ENCODE measurements at regions not wholly inside any gene's neighbourhood (a gene's known extent, or its start where the extent isn't known, plus 50 kb on each side); places are given as distances from the start of the nearest gene placed in this dataset.

GRCh38 chr13:30103161-30103840 lies 204.1 kb downstream of the KATNAL1 start:
- Histone ChIP-seq H3K36me3 (ENCODE audit: control insufficient read depth in 4 of 4, insufficient read depth in 3 of 4, low read depth in 1 of 4, low read length in 3 of 4) (no peaks in the 10 kb centered on the region), H3K27ac (ENCODE audit: low read depth in 1 of 2, low read length in 2 of 2) (no peak overlapping the region), H3K9me3 (ENCODE audit: control insufficient read depth in 4 of 4, low read length in 3 of 4) (no peaks in the 10 kb centered on the region), H3K4me1 (ENCODE audit: control insufficient read depth in 4 of 4, insufficient read depth in 4 of 4, low read length in 3 of 4) (peaks cover 0 to 4% (median 3%) of the 10 kb centered on the region in 4 donors), H3K27me3 (ENCODE audit: control insufficient read depth in 4 of 4, insufficient read depth in 4 of 4, low read length in 3 of 4) (no peaks in the 10 kb centered on the region), H3K4me3 (ENCODE audit: low read depth in 1 of 3, low read length in 3 of 3) (no peak overlapping the region), H3K9ac (ENCODE audit: low read depth in 1 of 2, low read length in 2 of 2) (no peak overlapping the region)
- TF ChIP-seq RXRA (IDR thresholded peaks at IDR 0.05) = no peak
- no peak for DNase-seq (ENCODE audit: low spot score)
- 92% methylated on average over 5 of the region's 5 CpGs for WGBS

DNA sequence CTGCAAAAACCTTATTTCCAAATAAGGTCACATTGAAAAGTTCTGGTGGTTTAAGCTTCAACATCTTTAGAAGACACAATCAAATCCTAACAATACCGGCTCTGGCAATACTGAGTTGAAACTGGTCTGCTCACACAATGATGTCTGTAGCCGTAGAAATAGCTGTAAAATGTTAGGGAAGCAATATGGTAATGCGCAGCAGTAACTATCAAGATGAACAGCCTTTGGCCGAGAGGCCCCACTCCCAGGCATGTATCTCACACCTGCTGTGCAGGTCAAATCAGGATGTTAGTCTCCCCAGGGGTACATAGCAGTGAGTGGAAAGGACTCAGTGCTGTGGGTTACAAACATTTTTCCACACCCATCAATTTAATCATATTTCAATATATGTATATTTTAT lies 207.1 kb downstream of the KATNAL1 start:
- no peak overlapping the region for H3K4me3 ChIP-seq (ENCODE audit: low read depth in 1 of 3, low read length in 3 of 3)
- no peaks in the 10 kb centered on the region for H3K4me1 ChIP-seq (ENCODE audit: control insufficient read depth in 4 of 4, insufficient read depth in 4 of 4, low read length in 3 of 4)
- no peaks in the 10 kb centered on the region for H3K36me3 ChIP-seq (ENCODE audit: control insufficient read depth in 4 of 4, insufficient read depth in 3 of 4, low read depth in 1 of 4, low read length in 3 of 4)
- H3K27me3 ChIP-seq (ENCODE audit: control insufficient read depth in 4 of 4, insufficient read depth in 4 of 4, low read length in 3 of 4) = no peaks in the 10 kb centered on the region
- no peak overlapping the region for H3K27ac ChIP-seq (ENCODE audit: low read depth in 1 of 2, low read length in 2 of 2)
- DNase-seq (ENCODE audit: low spot score) = no peak
- no peak for TF ChIP-seq JUND (IDR thresholded peaks at IDR 0.05)
- TF ChIP-seq FOXA1 (IDR thresholded peaks at IDR 0.05) = no peak
- H3K9ac ChIP-seq (ENCODE audit: low read depth in 1 of 2, low read length in 2 of 2) = no peak overlapping the region
- WGBS = 94% methylated on average over 4 of the region's 4 CpGs
- no peaks in the 10 kb centered on the region for H3K9me3 ChIP-seq (ENCODE audit: control insufficient read depth in 4 of 4, low read length in 3 of 4)

DNA sequence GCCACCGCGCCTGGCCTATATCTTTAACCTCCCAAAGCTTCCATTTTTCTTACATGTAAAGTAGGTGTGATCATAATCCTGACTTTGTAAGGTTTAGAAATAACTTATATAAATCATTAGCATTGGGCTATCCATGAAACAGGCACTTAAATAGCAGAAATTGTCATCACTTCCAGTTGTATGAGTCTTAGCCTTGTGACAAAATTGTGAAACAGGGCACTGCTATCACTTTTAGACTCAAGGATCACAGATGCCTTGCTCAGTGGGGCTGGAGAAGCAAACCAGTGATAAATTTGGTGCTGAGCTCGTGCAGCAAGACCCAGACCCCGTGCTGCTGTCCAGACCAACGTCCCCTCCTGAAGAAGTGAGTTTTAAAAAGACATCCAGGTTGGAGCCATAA lies 209.7 kb downstream of the KATNAL1 start:
- no peak for DNase-seq (ENCODE audit: low spot score)
- Histone ChIP-seq H3K27ac (ENCODE audit: low read depth in 1 of 2, low read length in 2 of 2) (no peak overlapping the region), H3K9ac (ENCODE audit: low read depth in 1 of 2, low read length in 2 of 2) (no peak overlapping the region), H3K4me3 (ENCODE audit: low read depth in 1 of 3, low read length in 3 of 3) (no peak overlapping the region), H3K4me1 (ENCODE audit: control insufficient read depth in 4 of 4, insufficient read depth in 4 of 4, low read length in 3 of 4) (no peaks in the 10 kb centered on the region), H3K27me3 (ENCODE audit: control insufficient read depth in 4 of 4, insufficient read depth in 4 of 4, low read length in 3 of 4) (no peaks in the 10 kb centered on the region), H3K9me3 (ENCODE audit: control insufficient read depth in 4 of 4, low read length in 3 of 4) (no peaks in the 10 kb centered on the region), H3K36me3 (ENCODE audit: control insufficient read depth in 4 of 4, insufficient read depth in 3 of 4, low read depth in 1 of 4, low read length in 3 of 4) (no peaks in the 10 kb centered on the region)
- TF ChIP-seq NR2F2 (IDR thresholded peaks at IDR 0.05) (no peak), HNF4G (IDR thresholded peaks at IDR 0.05) (no peak), HNF4A (conservative IDR thresholded peaks at IDR 0.05) (no peak), EGR1 (IDR thresholded peaks at IDR 0.05; ENCODE audit: low read depth in 2 of 2) (no peak), MAX (IDR thresholded peaks at IDR 0.05) (no peak), SP1 (IDR thresholded peaks at IDR 0.05) (no peak), GABPA (IDR thresholded peaks at IDR 0.05 in 1 of 2, conservative IDR thresholded peaks at IDR 0.05 in 1 of 2) (no peak), TAF1 (conservative IDR thresholded peaks at IDR 0.05) (no peak), FOXA1 (IDR thresholded peaks at IDR 0.05) (no peak), FOXA2 (IDR thresholded peaks at IDR 0.05) (no peak)
- TF ChIP-seq, protein P1, sequence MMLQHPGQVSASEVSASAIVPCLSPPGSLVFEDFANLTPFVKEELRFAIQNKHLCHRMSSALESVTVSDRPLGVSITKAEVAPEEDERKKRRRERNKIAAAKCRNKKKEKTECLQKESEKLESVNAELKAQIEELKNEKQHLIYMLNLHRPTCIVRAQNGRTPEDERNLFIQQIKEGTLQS (IDR thresholded peaks at IDR 0.05) = no peak
- TF ChIP-seq, protein P2, sequence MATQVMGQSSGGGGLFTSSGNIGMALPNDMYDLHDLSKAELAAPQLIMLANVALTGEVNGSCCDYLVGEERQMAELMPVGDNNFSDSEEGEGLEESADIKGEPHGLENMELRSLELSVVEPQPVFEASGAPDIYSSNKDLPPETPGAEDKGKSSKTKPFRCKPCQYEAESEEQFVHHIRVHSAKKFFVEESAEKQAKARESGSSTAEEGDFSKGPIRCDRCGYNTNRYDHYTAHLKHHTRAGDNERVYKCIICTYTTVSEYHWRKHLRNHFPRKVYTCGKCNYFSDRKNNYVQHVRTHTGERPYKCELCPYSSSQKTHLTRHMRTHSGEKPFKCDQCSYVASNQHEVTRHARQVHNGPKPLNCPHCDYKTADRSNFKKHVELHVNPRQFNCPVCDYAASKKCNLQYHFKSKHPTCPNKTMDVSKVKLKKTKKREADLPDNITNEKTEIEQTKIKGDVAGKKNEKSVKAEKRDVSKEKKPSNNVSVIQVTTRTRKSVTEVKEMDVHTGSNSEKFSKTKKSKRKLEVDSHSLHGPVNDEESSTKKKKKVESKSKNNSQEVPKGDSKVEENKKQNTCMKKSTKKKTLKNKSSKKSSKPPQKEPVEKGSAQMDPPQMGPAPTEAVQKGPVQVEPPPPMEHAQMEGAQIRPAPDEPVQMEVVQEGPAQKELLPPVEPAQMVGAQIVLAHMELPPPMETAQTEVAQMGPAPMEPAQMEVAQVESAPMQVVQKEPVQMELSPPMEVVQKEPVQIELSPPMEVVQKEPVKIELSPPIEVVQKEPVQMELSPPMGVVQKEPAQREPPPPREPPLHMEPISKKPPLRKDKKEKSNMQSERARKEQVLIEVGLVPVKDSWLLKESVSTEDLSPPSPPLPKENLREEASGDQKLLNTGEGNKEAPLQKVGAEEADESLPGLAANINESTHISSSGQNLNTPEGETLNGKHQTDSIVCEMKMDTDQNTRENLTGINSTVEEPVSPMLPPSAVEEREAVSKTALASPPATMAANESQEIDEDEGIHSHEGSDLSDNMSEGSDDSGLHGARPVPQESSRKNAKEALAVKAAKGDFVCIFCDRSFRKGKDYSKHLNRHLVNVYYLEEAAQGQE (IDR thresholded peaks at IDR 0.05) = no peak
- WGBS = 94% methylated on average over 5 of the region's 5 CpGs

Measured in liver (tissue), 7 donors.